K562 (cell line): ENCODE measurements at regions not wholly inside any gene's neighbourhood (a gene's known extent, or its start where the extent isn't known, plus 50 kb on each side); places are given as distances from the start of the nearest gene placed in this dataset.

Experiments
- ARNT ChIP-seq, 2 experiments: fragments of 450-650 bp; IDR thresholded peaks; 2 replicates each; pipeline ENCODE4 v1.6.1; 2016; ENCODE audit warnings: mild to moderate bottlenecking in 1 of 2
- FOSL1 ChIP-seq: fragments of 200-800 bp; sonication (Bioruptor generic); conservative IDR thresholded peaks from 2 replicates; pipeline ENCODE4 v1.6.1; 2016; ENCODE audit warnings: missing genetic modification characterization, missing compliant biosample characterization
- FOXJ3 ChIP-seq: sonication (generic); formaldehyde crosslinking; IDR thresholded peaks from 2 replicates; pipeline ENCODE4 v1.4.0; 2020; ENCODE audit warnings: mild to moderate bottlenecking, missing genetic modification reagents
- ZNF184 ChIP-seq: sonication (generic); formaldehyde crosslinking; IDR thresholded peaks from 2 replicates; pipeline ENCODE4 v1.5.0; 2020; ENCODE audit warnings: missing genetic modification reagents
- TF ChIP-seq, protein P1 (sequence below): fragments of 450-650 bp; formaldehyde crosslinking; IDR thresholded peaks from 2 replicates; pipeline ENCODE4 v1.4.0; 2022; ENCODE audit warnings: mild to moderate bottlenecking, moderate library complexity
- TF ChIP-seq, protein P2 (sequence below), 3 experiments: IDR thresholded peaks in 2 of 3; conservative IDR thresholded peaks in 1 of 3; 2 replicates each; pipeline ENCODE4 v1.5.1; 2011 to 2012; ENCODE audit warnings: low read length in 3 of 3, mild to moderate bottlenecking in 3 of 3, control low read depth in 2 of 3, improper control_type of control experiment in 1 of 3, inconsistent platforms in 1 of 3, low read depth in 1 of 3, mixed read lengths in 1 of 3, moderate library complexity in 1 of 3; ENCODE audit not compliant: insufficient read depth in 2 of 3
- TF ChIP-seq, protein P3 (sequence below): sonication (generic); IDR thresholded peaks from 2 replicates; pipeline ENCODE4 v1.6.1; 2016
- TF ChIP-seq, protein P4 (sequence below): sonication (generic); formaldehyde crosslinking; IDR thresholded peaks from 2 replicates; pipeline ENCODE4 v1.8.1; 2022; ENCODE audit warnings: missing genetic modification reagents

DNA sequence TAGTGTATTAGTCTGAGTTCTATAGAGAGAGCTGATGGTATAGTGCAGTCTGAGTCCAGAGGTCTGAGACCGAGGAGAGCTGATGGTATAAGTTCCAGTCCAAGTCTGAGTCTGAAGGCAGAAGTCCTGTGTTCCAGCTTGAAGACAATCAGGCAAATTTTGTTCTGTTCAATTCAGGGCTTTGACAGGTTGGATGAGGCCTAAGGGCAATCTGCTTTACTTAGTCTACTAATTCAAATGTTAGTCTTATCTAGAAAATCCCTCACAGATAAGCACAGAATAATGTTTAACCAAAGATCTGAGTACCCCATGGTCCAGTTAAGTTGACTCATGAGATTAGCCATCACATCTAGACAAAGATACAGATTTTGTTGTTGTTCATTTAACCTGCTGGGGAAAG, 303.0 kb upstream of the KLF4 start:
- TF ChIP-seq, protein P1, sequence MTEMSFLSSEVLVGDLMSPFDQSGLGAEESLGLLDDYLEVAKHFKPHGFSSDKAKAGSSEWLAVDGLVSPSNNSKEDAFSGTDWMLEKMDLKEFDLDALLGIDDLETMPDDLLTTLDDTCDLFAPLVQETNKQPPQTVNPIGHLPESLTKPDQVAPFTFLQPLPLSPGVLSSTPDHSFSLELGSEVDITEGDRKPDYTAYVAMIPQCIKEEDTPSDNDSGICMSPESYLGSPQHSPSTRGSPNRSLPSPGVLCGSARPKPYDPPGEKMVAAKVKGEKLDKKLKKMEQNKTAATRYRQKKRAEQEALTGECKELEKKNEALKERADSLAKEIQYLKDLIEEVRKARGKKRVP (CRISPR knock-in tag) = no peak
- TF ChIP-seq, protein P2, sequence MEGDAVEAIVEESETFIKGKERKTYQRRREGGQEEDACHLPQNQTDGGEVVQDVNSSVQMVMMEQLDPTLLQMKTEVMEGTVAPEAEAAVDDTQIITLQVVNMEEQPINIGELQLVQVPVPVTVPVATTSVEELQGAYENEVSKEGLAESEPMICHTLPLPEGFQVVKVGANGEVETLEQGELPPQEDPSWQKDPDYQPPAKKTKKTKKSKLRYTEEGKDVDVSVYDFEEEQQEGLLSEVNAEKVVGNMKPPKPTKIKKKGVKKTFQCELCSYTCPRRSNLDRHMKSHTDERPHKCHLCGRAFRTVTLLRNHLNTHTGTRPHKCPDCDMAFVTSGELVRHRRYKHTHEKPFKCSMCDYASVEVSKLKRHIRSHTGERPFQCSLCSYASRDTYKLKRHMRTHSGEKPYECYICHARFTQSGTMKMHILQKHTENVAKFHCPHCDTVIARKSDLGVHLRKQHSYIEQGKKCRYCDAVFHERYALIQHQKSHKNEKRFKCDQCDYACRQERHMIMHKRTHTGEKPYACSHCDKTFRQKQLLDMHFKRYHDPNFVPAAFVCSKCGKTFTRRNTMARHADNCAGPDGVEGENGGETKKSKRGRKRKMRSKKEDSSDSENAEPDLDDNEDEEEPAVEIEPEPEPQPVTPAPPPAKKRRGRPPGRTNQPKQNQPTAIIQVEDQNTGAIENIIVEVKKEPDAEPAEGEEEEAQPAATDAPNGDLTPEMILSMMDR (IDR thresholded peaks at IDR 0.05 in 2 of 3, conservative IDR thresholded peaks at IDR 0.05 in 1 of 3; ENCODE audit: insufficient read depth in 2 of 3, low read depth in 1 of 3, low read length in 3 of 3) = no peak
- TF ChIP-seq, protein P3, sequence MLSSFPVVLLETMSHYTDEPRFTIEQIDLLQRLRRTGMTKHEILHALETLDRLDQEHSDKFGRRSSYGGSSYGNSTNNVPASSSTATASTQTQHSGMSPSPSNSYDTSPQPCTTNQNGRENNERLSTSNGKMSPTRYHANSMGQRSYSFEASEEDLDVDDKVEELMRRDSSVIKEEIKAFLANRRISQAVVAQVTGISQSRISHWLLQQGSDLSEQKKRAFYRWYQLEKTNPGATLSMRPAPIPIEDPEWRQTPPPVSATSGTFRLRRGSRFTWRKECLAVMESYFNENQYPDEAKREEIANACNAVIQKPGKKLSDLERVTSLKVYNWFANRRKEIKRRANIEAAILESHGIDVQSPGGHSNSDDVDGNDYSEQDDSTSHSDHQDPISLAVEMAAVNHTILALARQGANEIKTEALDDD = 0 out of 2 replicates have a peak, but pooled peaks have one; percentile 36
- TF ChIP-seq ZNF184 (CRISPR knock-in tag) (no peak), FOXJ3 (CRISPR knock-in tag) (no peak), ARNT (IDR thresholded peaks at IDR 0.05) (no peak), FOSL1 (tag) (no peak)
- TF ChIP-seq, protein P4, sequence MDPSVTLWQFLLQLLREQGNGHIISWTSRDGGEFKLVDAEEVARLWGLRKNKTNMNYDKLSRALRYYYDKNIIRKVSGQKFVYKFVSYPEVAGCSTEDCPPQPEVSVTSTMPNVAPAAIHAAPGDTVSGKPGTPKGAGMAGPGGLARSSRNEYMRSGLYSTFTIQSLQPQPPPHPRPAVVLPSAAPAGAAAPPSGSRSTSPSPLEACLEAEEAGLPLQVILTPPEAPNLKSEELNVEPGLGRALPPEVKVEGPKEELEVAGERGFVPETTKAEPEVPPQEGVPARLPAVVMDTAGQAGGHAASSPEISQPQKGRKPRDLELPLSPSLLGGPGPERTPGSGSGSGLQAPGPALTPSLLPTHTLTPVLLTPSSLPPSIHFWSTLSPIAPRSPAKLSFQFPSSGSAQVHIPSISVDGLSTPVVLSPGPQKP (CRISPR knock-in tag) = no peak
